GM12878 (cell line): ENCODE measurements at regions not wholly inside any gene's neighbourhood (a gene's known extent, or its start where the extent isn't known, plus 50 kb on each side); places are given as distances from the start of the nearest gene placed in this dataset.

ENCODE experiments used
- ATAC-seq: fragments of 200-7000 bp; cut with Tn5 transposase; 3 replicates; pipeline ENCODE4 v1.9.1; 2020; ENCODE audit warnings: mild to moderate bottlenecking, moderate library complexity
- BruUV-seq: library from RNA; stranded (reverse); fragments of 400-500 nt; replicated peaks from 2 replicates; lab custom pipeline; 2021; lab: Mats Ljungman, UMichigan
- CTCF ChIA-PET: fragments of 300-600 bp; sonication (Branson Sonifier 250); formaldehyde crosslinking; extraction: SDS; loops from one replicate; lab custom pipeline; 2021; ENCODE audit warnings: inconsistent platforms; lab: Yijun Ruan, JAX
- POLR2A ChIA-PET: fragments of 350-600 bp; formaldehyde crosslinking; extraction: SDS; loops from one replicate; lab custom pipeline; 2021; ENCODE audit warnings: inconsistent platforms; lab: Charles Lee
- RAD21 ChIA-PET: fragments of 300-600 bp; sonication (Branson Sonifier 250); formaldehyde crosslinking; loops from one replicate; lab custom pipeline; 2023; ENCODE audit warnings: antibody characterized with exemption; ENCODE audit not compliant: unreplicated experiment; lab: Charles Lee
- SMC1A ChIA-PET: fragments of 300-600 bp; sonication (Branson Sonifier 250); formaldehyde crosslinking; loops from one replicate; lab custom pipeline; 2023; ENCODE audit not compliant: unreplicated experiment, uncharacterized antibody; lab: Charles Lee
- DNase-seq: peaks from one replicate; pipeline ENCODE4 v3.0.0-alpha.2; 2011; ENCODE audit warnings: low read depth, low spot score
- FAIRE-seq: peaks from 3 replicates; lab custom pipeline; 2011; peaks lifted over from hg19 to GRCh38; lab: Jason Lieb, UNC
- H2AFZ ChIP-seq: 2 replicates; pipeline ENCODE4 v1.6.0; 2011; ENCODE audit warnings: low read depth, low read length, control low read depth; ENCODE audit not compliant: control insufficient read depth
- H3K27ac ChIP-seq: 2 replicates; pipeline ENCODE4 v1.5.1; 2011; ENCODE audit warnings: control low read depth; ENCODE audit not compliant: control insufficient read depth, insufficient read depth
- H3K27me3 ChIP-seq, 2 experiments: replicated peaks in 1 of 2; 2 replicates each; pipeline versions ENCODE4 v1.6.0 to v1.6.1; 2011; ENCODE audit warnings: low read length in 1 of 2; ENCODE audit not compliant: control insufficient read depth in 2 of 2, insufficient read depth in 2 of 2
- H3K36me3 ChIP-seq, 2 experiments: 2 replicates each; pipeline ENCODE4 v1.5.1; 2011; ENCODE audit warnings: low read length in 1 of 2; ENCODE audit not compliant: control insufficient read depth in 2 of 2, insufficient read depth in 2 of 2
- H3K4me1 ChIP-seq: 2 replicates; pipeline ENCODE4 v1.6.1; 2011; ENCODE audit warnings: mild to moderate bottlenecking, low read length, moderate library complexity, mixed read lengths; ENCODE audit not compliant: control insufficient read depth, insufficient read depth
- H3K4me2 ChIP-seq: 2 replicates; pipeline ENCODE4 v1.6.0; 2011; ENCODE audit warnings: control low read depth; ENCODE audit not compliant: control insufficient read depth, insufficient read depth
- H3K4me3 ChIP-seq: fragments of 200-600 bp; sonication (generic); 2 replicates; pipeline ENCODE4 v1.5.1; 2016
- H3K79me2 ChIP-seq: 2 replicates; pipeline ENCODE4 v1.6.0; 2011; ENCODE audit warnings: low read length; ENCODE audit not compliant: control insufficient read depth, insufficient read depth
- H3K9ac ChIP-seq: 2 replicates; pipeline ENCODE4 v1.8.0; 2011; ENCODE audit warnings: low read length, control low read depth, mixed read lengths; ENCODE audit not compliant: control insufficient read depth, insufficient read depth
- H3K9me3 ChIP-seq: replicated peaks from 3 replicates; pipeline ENCODE4 v1.5.1; 2011; ENCODE audit warnings: mild to moderate bottlenecking, low read length; ENCODE audit not compliant: control insufficient read depth, insufficient read depth
- H4K20me1 ChIP-seq: 2 replicates; pipeline ENCODE4 v1.6.0; 2011; ENCODE audit not compliant: control insufficient read depth, insufficient read depth
- NFYB ChIP-seq: IDR thresholded peaks from 2 replicates; pipeline ENCODE4 v1.6.1; 2011; ENCODE audit warnings: low read depth, mild to moderate bottlenecking, low read length, improper control_type of control experiment, moderate library complexity; ENCODE audit not compliant: insufficient read depth
- SMC3 ChIP-seq: IDR thresholded peaks from 2 replicates; pipeline ENCODE4 v1.6.1; 2011; ENCODE audit warnings: low read length, improper control_type of control experiment, borderline replicate concordance
- ZBED1 ChIP-seq: IDR thresholded peaks from 2 replicates; pipeline ENCODE4 v1.6.1; 2016; ENCODE audit warnings: borderline replicate concordance
- ZNF207 ChIP-seq: fragments of 450-650 bp; IDR thresholded peaks from 2 replicates; pipeline ENCODE4 v1.6.1; 2014; ENCODE audit warnings: antibody characterized with exemption, mild to moderate bottlenecking, borderline replicate concordance
- WGBS: methylation state at CpG from one replicate; pipeline ENCODE4 v1.1.6; 2016; ENCODE audit warnings: low lambda C conversion rate; ENCODE audit not compliant: insufficient replicate concordance, insufficient coverage; ENCODE audit errors: missing lambda C conversion rate; 5-methylcytosine and 5-hydroxymethylcytosine counted together
- in situ Hi-C: fragments of 300-500 bp; cut with MboI; formaldehyde crosslinking; loops from 9 replicates; pipeline ENCODE4 v1.14.3; 2018; ENCODE audit warnings: mixed read lengths
- intact Hi-C: fragments of 100-400 bp; cut with micrococcal nuclease; formaldehyde crosslinking; loops from one replicate; pipeline ENCODE4 v1.14.2; 2022; ENCODE audit not compliant: unreplicated experiment
- TF ChIP-seq, protein P1 (sequence below): IDR thresholded peaks from 2 replicates; pipeline ENCODE4 v1.6.1; 2011; ENCODE audit warnings: low read depth, low read length, improper control_type of control experiment, borderline replicate concordance
- TF ChIP-seq, protein P2 (sequence below): fragments of 450-650 bp; IDR thresholded peaks from 2 replicates; pipeline ENCODE4 v1.6.1; 2017; ENCODE audit warnings: mild to moderate bottlenecking, moderate library complexity

DNA sequence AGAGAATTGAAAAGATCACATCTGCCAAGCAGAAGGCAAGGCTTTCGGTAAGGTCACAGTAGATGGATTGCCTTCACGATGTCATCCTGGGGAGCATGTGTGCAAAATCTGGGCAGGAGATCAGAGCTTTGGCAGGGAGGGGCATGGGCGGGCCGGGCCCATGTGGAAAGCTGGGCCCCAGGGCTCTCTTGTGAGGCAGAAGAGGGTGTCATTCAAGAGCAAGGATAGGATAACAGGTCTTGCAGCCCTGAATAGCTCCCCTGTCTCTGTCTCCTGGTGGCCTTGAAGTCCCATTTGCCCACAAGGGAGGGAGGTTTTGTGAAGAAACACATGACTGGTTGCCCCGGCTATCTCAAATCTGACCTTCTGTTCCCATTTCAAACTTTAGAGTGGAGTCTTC, 172.0 kb downstream of the OPA1 start:
- in situ Hi-C loops (no loop called here), intact Hi-C loops (no loop called here)
- no peak overlapping the region for H3K27ac ChIP-seq
- no peaks in the 10 kb centered on the region for H3K9me3 ChIP-seq
- RAD21 ChIA-PET = interaction anchor here (1.0 kb wide), 1 partner anchor 24 kb away, joined by 3 read pairs; no protein-coding TSS in a partner anchor
- ATAC-seq (no peak), DNase-seq (no peak), FAIRE-seq (no peak)
- no peak overlapping the region for H3K9ac ChIP-seq
- H4K20me1 ChIP-seq = no peaks in the 10 kb centered on the region
- SMC1A ChIA-PET = interaction anchor here (0.7 to 1.4 kb wide), 2 partner anchors 22 to 23 kb away, joined by 3 to 4 read pairs; no protein-coding TSS in a partner anchor
- no peaks in the 10 kb centered on the region for H3K4me1 ChIP-seq
- 61% methylated on average over 5 of the region's 5 CpGs for WGBS
- H3K4me3 ChIP-seq = no peak overlapping the region
- no peak for TF ChIP-seq NFYB
- TF ChIP-seq, protein P1, sequence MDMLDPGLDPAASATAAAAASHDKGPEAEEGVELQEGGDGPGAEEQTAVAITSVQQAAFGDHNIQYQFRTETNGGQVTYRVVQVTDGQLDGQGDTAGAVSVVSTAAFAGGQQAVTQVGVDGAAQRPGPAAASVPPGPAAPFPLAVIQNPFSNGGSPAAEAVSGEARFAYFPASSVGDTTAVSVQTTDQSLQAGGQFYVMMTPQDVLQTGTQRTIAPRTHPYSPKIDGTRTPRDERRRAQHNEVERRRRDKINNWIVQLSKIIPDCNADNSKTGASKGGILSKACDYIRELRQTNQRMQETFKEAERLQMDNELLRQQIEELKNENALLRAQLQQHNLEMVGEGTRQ = no peak
- TF ChIP-seq, protein P2, sequence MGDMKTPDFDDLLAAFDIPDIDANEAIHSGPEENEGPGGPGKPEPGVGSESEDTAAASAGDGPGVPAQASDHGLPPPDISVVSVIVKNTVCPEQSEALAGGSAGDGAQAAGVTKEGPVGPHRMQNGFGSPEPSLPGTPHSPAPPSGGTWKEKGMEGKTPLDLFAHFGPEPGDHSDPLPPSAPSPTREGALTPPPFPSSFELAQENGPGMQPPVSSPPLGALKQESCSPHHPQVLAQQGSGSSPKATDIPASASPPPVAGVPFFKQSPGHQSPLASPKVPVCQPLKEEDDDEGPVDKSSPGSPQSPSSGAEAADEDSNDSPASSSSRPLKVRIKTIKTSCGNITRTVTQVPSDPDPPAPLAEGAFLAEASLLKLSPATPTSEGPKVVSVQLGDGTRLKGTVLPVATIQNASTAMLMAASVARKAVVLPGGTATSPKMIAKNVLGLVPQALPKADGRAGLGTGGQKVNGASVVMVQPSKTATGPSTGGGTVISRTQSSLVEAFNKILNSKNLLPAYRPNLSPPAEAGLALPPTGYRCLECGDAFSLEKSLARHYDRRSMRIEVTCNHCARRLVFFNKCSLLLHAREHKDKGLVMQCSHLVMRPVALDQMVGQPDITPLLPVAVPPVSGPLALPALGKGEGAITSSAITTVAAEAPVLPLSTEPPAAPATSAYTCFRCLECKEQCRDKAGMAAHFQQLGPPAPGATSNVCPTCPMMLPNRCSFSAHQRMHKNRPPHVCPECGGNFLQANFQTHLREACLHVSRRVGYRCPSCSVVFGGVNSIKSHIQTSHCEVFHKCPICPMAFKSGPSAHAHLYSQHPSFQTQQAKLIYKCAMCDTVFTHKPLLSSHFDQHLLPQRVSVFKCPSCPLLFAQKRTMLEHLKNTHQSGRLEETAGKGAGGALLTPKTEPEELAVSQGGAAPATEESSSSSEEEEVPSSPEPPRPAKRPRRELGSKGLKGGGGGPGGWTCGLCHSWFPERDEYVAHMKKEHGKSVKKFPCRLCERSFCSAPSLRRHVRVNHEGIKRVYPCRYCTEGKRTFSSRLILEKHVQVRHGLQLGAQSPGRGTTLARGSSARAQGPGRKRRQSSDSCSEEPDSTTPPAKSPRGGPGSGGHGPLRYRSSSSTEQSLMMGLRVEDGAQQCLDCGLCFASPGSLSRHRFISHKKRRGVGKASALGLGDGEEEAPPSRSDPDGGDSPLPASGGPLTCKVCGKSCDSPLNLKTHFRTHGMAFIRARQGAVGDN = no peak
- TF ChIP-seq ZBED1 = no peak
- no peak for TF ChIP-seq SMC3
- TF ChIP-seq ZNF207 = no peak
- CTCF ChIA-PET = interaction anchor here (1.2 kb wide), 1 partner anchor 101 kb away, joined by 5 read pairs; no protein-coding TSS in a partner anchor
- POLR2A ChIA-PET = no interaction called here
- H3K36me3 ChIP-seq = no peaks in the 10 kb centered on the region
- H3K4me2 ChIP-seq = no peak overlapping the region
- no peak overlapping the region for H2AFZ ChIP-seq
- BruUV-seq = no TSS peak
- H3K27me3 ChIP-seq = no peaks in the 10 kb centered on the region
- no peaks in the 10 kb centered on the region for H3K79me2 ChIP-seq
